ENCODE measurements at regions not wholly inside any gene's neighbourhood (a gene's known extent, or its start where the extent isn't known, plus 50 kb on each side); places are given as distances from the start of the nearest gene placed in this dataset.

DNA sequence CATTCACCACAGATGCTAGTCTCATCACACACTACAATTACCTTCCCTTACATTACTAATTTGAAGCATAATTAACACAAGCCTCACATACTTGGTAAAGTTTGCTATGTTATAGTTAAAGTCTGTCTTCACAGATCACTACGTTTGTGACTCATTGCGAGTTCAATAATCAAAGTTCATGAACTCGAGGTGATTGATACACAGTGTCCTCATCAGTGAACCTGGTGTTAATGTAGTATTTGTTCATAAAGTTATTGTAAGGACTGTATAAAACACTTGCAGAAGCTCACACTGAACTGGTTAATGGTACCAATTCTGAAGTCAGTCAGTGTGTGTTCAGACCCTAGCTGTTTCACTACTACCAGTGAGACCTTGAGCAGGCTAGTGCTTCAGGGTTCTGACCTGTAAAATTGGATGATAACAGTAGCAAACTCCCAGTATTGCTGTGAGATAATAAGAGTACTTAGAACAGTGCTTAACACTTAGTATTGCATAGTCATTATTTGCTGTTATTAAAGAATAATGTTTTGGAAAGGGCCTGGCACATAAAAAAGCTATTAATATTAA lies 313.3 kb downstream of the LIG4 start:
- Histone ChIP-seq H3K27me3 (ENCODE audit: control insufficient read depth in 3 of 3, insufficient read depth in 3 of 3, low read length in 2 of 3) (no peaks in the 10 kb centered on the region), H3K36me3 (ENCODE audit: control insufficient read depth in 4 of 4, insufficient read depth in 4 of 4, low read length in 4 of 4) (no peaks in the 10 kb centered on the region), H3K27ac (ENCODE audit: low read depth in 1 of 2, low read length in 1 of 2) (no peak overlapping the region), H3K4me3 (no peak overlapping the region), H3K9me3 (ENCODE audit: control insufficient read depth in 4 of 4, insufficient read depth in 3 of 4, low read length in 3 of 4) (peaks cover 0 to 3% (median 0%) of the 10 kb centered on the region in 4 donors), H3K4me1 (ENCODE audit: control insufficient read depth in 5 of 5, insufficient read depth in 5 of 5, low read length in 5 of 5) (no peaks in the 10 kb centered on the region), H3K9ac (ENCODE audit: insufficient read depth in 1 of 2, low read length in 2 of 2) (no peak overlapping the region)
- TF ChIP-seq, protein P1, sequence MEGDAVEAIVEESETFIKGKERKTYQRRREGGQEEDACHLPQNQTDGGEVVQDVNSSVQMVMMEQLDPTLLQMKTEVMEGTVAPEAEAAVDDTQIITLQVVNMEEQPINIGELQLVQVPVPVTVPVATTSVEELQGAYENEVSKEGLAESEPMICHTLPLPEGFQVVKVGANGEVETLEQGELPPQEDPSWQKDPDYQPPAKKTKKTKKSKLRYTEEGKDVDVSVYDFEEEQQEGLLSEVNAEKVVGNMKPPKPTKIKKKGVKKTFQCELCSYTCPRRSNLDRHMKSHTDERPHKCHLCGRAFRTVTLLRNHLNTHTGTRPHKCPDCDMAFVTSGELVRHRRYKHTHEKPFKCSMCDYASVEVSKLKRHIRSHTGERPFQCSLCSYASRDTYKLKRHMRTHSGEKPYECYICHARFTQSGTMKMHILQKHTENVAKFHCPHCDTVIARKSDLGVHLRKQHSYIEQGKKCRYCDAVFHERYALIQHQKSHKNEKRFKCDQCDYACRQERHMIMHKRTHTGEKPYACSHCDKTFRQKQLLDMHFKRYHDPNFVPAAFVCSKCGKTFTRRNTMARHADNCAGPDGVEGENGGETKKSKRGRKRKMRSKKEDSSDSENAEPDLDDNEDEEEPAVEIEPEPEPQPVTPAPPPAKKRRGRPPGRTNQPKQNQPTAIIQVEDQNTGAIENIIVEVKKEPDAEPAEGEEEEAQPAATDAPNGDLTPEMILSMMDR (IDR thresholded peaks at IDR 0.05; ENCODE audit: control extremely low read depth, extremely low read depth): no peak
- no peak for DNase-seq
- 86 to 89% methylated on average over 3 of the region's 3 CpGs for WGBS, 2 donors
- ATAC-seq (ENCODE audit: insufficient read depth, low FRiP score): no peak

DNA sequence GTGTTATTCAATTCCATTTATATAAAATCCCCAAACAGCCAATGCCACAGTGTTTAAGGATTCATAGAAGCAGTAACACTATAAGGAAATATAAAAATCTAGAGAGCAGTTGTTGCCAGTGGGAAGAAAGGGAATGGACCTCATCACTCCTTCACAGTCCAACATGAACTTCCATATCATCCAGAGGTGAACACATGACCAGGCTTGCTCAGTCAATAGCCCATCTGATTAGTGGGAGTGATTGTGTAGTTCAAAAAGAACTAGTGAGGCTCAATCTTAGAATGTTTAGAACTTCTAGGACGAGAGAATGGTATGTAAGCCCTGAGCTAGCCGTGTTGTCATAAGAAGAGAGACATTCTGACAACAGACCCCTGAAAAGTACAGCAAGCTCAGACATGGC lies 314.1 kb downstream of the LIG4 start:
- H3K27ac ChIP-seq (ENCODE audit: low read depth in 1 of 2, low read length in 1 of 2): no peak overlapping the region
- no peak overlapping the region for H3K9ac ChIP-seq (ENCODE audit: insufficient read depth in 1 of 2, low read length in 2 of 2)
- H3K4me1 ChIP-seq (ENCODE audit: control insufficient read depth in 5 of 5, insufficient read depth in 5 of 5, low read length in 5 of 5): no peaks in the 10 kb centered on the region
- H3K4me3 ChIP-seq: no peak overlapping the region
- peaks cover 0 to 4% (median 1%) of the 10 kb centered on the region in 4 donors for H3K9me3 ChIP-seq (ENCODE audit: control insufficient read depth in 4 of 4, insufficient read depth in 3 of 4, low read length in 3 of 4)
- DNase-seq: no peak
- ATAC-seq (ENCODE audit: insufficient read depth, low FRiP score): no peak
- TF ChIP-seq, protein P1 (IDR thresholded peaks at IDR 0.05; ENCODE audit: control extremely low read depth, extremely low read depth): no peak
- no peaks in the 10 kb centered on the region for H3K27me3 ChIP-seq (ENCODE audit: control insufficient read depth in 3 of 3, insufficient read depth in 3 of 3, low read length in 2 of 3)
- WGBS, 2 donors: 76 to 87% methylated on average over 2 of the region's 2 CpGs
- no peaks in the 10 kb centered on the region for H3K36me3 ChIP-seq (ENCODE audit: control insufficient read depth in 4 of 4, insufficient read depth in 4 of 4, low read length in 4 of 4)

DNA sequence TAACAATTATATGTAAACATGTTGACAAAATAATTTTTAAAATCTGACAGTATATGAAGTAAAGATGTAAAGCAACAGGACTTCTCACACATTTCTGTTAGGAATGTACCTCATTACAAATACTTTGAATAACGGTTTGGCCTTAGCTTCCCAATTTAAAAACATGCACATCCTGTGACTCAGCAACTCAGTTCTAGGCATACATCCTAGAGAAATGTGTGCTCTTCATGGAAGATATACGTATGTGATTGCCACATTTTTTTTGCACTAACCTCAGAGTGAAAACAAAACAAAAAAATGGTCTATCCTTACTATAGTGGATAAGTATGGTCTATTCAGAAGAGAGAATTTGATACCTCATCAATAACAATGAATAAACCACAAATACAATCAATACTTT lies 314.6 kb downstream of the LIG4 start:
- WGBS, 2 donors: 32 to 55% methylated on average over 2 of the region's 2 CpGs

More for the DNA sequence above, 314.6 kb downstream of the LIG4 start:
- no peaks in the 10 kb centered on the region for H3K36me3 ChIP-seq (ENCODE audit: control insufficient read depth in 4 of 4, insufficient read depth in 4 of 4, low read length in 4 of 4)
- no peaks in the 10 kb centered on the region for H3K4me1 ChIP-seq (ENCODE audit: control insufficient read depth in 5 of 5, insufficient read depth in 5 of 5, low read length in 5 of 5)
- TF ChIP-seq, protein P1 (IDR thresholded peaks at IDR 0.05; ENCODE audit: control extremely low read depth, extremely low read depth): no peak
- no peak overlapping the region for H3K9ac ChIP-seq (ENCODE audit: insufficient read depth in 1 of 2, low read length in 2 of 2)
- no peak overlapping the region for H3K4me3 ChIP-seq
- no peak for DNase-seq
- H3K9me3 ChIP-seq (ENCODE audit: control insufficient read depth in 4 of 4, insufficient read depth in 3 of 4, low read length in 3 of 4): peaks cover 0 to 4% (median 1%) of the 10 kb centered on the region in 4 donors
- H3K27ac ChIP-seq (ENCODE audit: low read depth in 1 of 2, low read length in 1 of 2): no peak overlapping the region
- no peak for ATAC-seq (ENCODE audit: insufficient read depth, low FRiP score)
- no peaks in the 10 kb centered on the region for H3K27me3 ChIP-seq (ENCODE audit: control insufficient read depth in 3 of 3, insufficient read depth in 3 of 3, low read length in 2 of 3)

All from lung (tissue), 11 donors.